ENCODE measurements at regions not wholly inside any gene's neighbourhood (a gene's known extent, or its start where the extent isn't known, plus 50 kb on each side); places are given as distances from the start of the nearest gene placed in this dataset.

GRCh38 chr2:11060376-11061169 is 94.7 kb upstream of the SLC66A3 start:
- TF ChIP-seq POLR2A (IDR thresholded peaks at IDR 0.05; ENCODE audit: low read depth, low read length), result no peak
- no peak for TF ChIP-seq SPI1 (IDR thresholded peaks at IDR 0.05; ENCODE audit: low read depth, low read length)
- TF ChIP-seq TAF1 (IDR thresholded peaks at IDR 0.05; ENCODE audit: low read depth, low read length), result no peak
- no peak for TF ChIP-seq POLR2AphosphoS5 (IDR thresholded peaks at IDR 0.05; ENCODE audit: low read depth, low read length)
